WTC11 (cell line): ENCODE measurements at regions not wholly inside any gene's neighbourhood (a gene's known extent, or its start where the extent isn't known, plus 50 kb on each side); places are given as distances from the start of the nearest gene placed in this dataset.

Experiments used
- ATAC-seq: fragments of 200-7000 bp; cut with Tn5 transposase; 2 replicates; pipeline ENCODE4 v1.10.0; 2021; ENCODE audit warnings: mild to moderate bottlenecking, moderate library complexity
- CTCF ChIA-PET: fragments of 300-600 bp; sonication (Branson Sonifier 250); formaldehyde crosslinking; loops from one replicate; lab custom pipeline; 2021; ENCODE audit warnings: antibody characterized with exemption; lab: Charles Lee
- POLR2A ChIA-PET: fragments of 350-600 bp; sonication (Branson Sonifier 250); formaldehyde crosslinking; loops from one replicate; lab custom pipeline; 2021; ENCODE audit warnings: antibody characterized with exemption; lab: Charles Lee
- DNase-seq: peaks from one replicate; pipeline ENCODE4 v3.0.0; 2021; ENCODE audit warnings: low spot score
- H3K27ac Mint-ChIP-seq: 2 replicates; pipeline ENCODE4 v1.8.0; 2021; ENCODE audit warnings: mixed read lengths
- H3K27me3 Mint-ChIP-seq: 2 replicates; pipeline ENCODE4 v1.8.0; 2021; ENCODE audit warnings: low read depth, mild to moderate bottlenecking, moderate library complexity, mixed read lengths
- H3K36me3 Mint-ChIP-seq: 2 replicates; pipeline ENCODE4 v1.8.0; 2021; ENCODE audit warnings: mixed read lengths
- H3K4me1 Mint-ChIP-seq: 2 replicates; pipeline ENCODE4 v1.8.0; 2022; ENCODE audit warnings: mixed read lengths
- H3K4me3 Mint-ChIP-seq: 2 replicates; pipeline ENCODE4 v1.8.0; 2021; ENCODE audit warnings: mild to moderate bottlenecking, moderate library complexity, mixed read lengths
- H3K9me3 Mint-ChIP-seq: 2 replicates; pipeline ENCODE4 v1.8.0; 2021; ENCODE audit warnings: mixed read lengths
- CREB1 ChIP-seq: sonication (generic); formaldehyde crosslinking; IDR thresholded peaks from 2 replicates; pipeline ENCODE4 v1.8.0; 2023; ENCODE audit warnings: mild to moderate bottlenecking, missing genetic modification reagents
- CREM ChIP-seq: sonication (generic); formaldehyde crosslinking; IDR thresholded peaks from 2 replicates; pipeline ENCODE4 v1.8.1; 2022; ENCODE audit warnings: mild to moderate bottlenecking, missing genetic modification reagents, moderate library complexity
- EMX1 ChIP-seq: fragments of 250-450 bp; sonication (Bioruptor Pico); IDR thresholded peaks from 2 replicates; pipeline ENCODE4 v1.8.0; 2021; ENCODE audit warnings: mild to moderate bottlenecking
- ETV6 ChIP-seq: sonication (generic); formaldehyde crosslinking; IDR thresholded peaks from 2 replicates; pipeline ENCODE4 v1.8.1; 2022; ENCODE audit warnings: mild to moderate bottlenecking, missing genetic modification reagents
- FOXP1 ChIP-seq: sonication (generic); formaldehyde crosslinking; IDR thresholded peaks from 2 replicates; pipeline ENCODE4 v1.8.0; 2022; ENCODE audit warnings: missing genetic modification reagents, mild to moderate bottlenecking, moderate library complexity, borderline replicate concordance
- GABPB1 ChIP-seq: sonication (generic); formaldehyde crosslinking; IDR thresholded peaks from 2 replicates; pipeline ENCODE4 v1.8.1; 2023; ENCODE audit warnings: mild to moderate bottlenecking, missing genetic modification reagents
- IRF1 ChIP-seq: sonication (generic); formaldehyde crosslinking; IDR thresholded peaks from 2 replicates; pipeline ENCODE4 v1.8.0; 2023; ENCODE audit warnings: missing genetic modification reagents
- JAZF1 ChIP-seq: fragments of 250-450 bp; sonication (Bioruptor Pico); IDR thresholded peaks from 2 replicates; pipeline ENCODE4 v1.9.0; 2021; ENCODE audit warnings: moderate library complexity, mild to moderate bottlenecking, inconsistent platforms
- JUN ChIP-seq: sonication (generic); formaldehyde crosslinking; IDR thresholded peaks from 2 replicates; pipeline ENCODE4 v1.8.0; 2023; ENCODE audit warnings: mild to moderate bottlenecking, missing genetic modification reagents
- KAT7 ChIP-seq: sonication (generic); formaldehyde crosslinking; IDR thresholded peaks from 2 replicates; pipeline ENCODE4 v1.8.1; 2023; ENCODE audit warnings: missing genetic modification reagents, mild to moderate bottlenecking, borderline replicate concordance
- MAX ChIP-seq: sonication (generic); formaldehyde crosslinking; IDR thresholded peaks from 2 replicates; pipeline ENCODE4 v1.8.0; 2022; ENCODE audit warnings: mild to moderate bottlenecking, missing genetic modification reagents
- MLX ChIP-seq: sonication (generic); formaldehyde crosslinking; IDR thresholded peaks from 2 replicates; pipeline ENCODE4 v1.8.1; 2023; ENCODE audit warnings: mild to moderate bottlenecking, missing genetic modification reagents, moderate library complexity
- MXD4 ChIP-seq: fragments of 250-450 bp; sonication (Bioruptor Pico); IDR thresholded peaks from 2 replicates; pipeline ENCODE4 v1.8.0; 2021; ENCODE audit warnings: mild to moderate bottlenecking, moderate library complexity, borderline replicate concordance
- MYBL2 ChIP-seq: sonication (generic); formaldehyde crosslinking; IDR thresholded peaks from 2 replicates; pipeline ENCODE4 v1.8.1; 2023; ENCODE audit warnings: mild to moderate bottlenecking, moderate library complexity, missing genetic modification reagents
- NFATC4 ChIP-seq: fragments of 250-450 bp; sonication (Bioruptor Pico); IDR thresholded peaks from 2 replicates; pipeline ENCODE4 v1.9.0; 2021; ENCODE audit warnings: mild to moderate bottlenecking
- NFE2L1 ChIP-seq: sonication (generic); formaldehyde crosslinking; IDR thresholded peaks from 2 replicates; pipeline ENCODE4 v1.8.1; 2023; ENCODE audit warnings: missing genetic modification reagents
- NFYB ChIP-seq: sonication (generic); formaldehyde crosslinking; conservative IDR thresholded peaks from 2 replicates; pipeline ENCODE4 v1.8.0; 2022; ENCODE audit warnings: low read depth, missing genetic modification reagents
- SMAD3 ChIP-seq: sonication (generic); formaldehyde crosslinking; IDR thresholded peaks from 2 replicates; pipeline ENCODE4 v1.8.0; 2022; ENCODE audit warnings: missing genetic modification reagents, mild to moderate bottlenecking, borderline replicate concordance
- SMAD4 ChIP-seq: sonication (generic); formaldehyde crosslinking; IDR thresholded peaks from 2 replicates; pipeline ENCODE4 v1.8.0; 2022; ENCODE audit warnings: mild to moderate bottlenecking, missing genetic modification reagents
- SP1 ChIP-seq: sonication (generic); formaldehyde crosslinking; conservative IDR thresholded peaks from 2 replicates; pipeline ENCODE4 v1.8.1; 2022; ENCODE audit warnings: missing genetic modification reagents
- TCF7 ChIP-seq: sonication (generic); formaldehyde crosslinking; IDR thresholded peaks from 2 replicates; pipeline ENCODE4 v1.8.0; 2022; ENCODE audit warnings: mild to moderate bottlenecking, low read depth, missing genetic modification reagents, moderate library complexity
- ZNF263 ChIP-seq: sonication (generic); formaldehyde crosslinking; IDR thresholded peaks from 2 replicates; pipeline ENCODE4 v1.8.1; 2022; ENCODE audit warnings: low read depth, mild to moderate bottlenecking, moderate library complexity, missing genetic modification reagents
- ZNF317 ChIP-seq: sonication (generic); formaldehyde crosslinking; IDR thresholded peaks from 2 replicates; pipeline ENCODE4 v1.8.1; 2023; ENCODE audit warnings: low read depth, mild to moderate bottlenecking, moderate library complexity, missing genetic modification reagents, borderline replicate concordance
- ZNF396 ChIP-seq: fragments of 250-450 bp; sonication (Bioruptor Pico); IDR thresholded peaks from 2 replicates; pipeline ENCODE4 v1.8.0; 2021; ENCODE audit warnings: mild to moderate bottlenecking, moderate library complexity, borderline replicate concordance
- ZNF416 ChIP-seq: fragments of 250-450 bp; sonication (Bioruptor Pico); IDR thresholded peaks from 2 replicates; pipeline ENCODE4 v1.9.0; 2021; ENCODE audit warnings: mild to moderate bottlenecking, inconsistent platforms
- ZNF423 ChIP-seq: fragments of 250-450 bp; sonication (Bioruptor Pico); IDR thresholded peaks from 2 replicates; pipeline ENCODE4 v2.1.2; 2022; ENCODE audit warnings: mild to moderate bottlenecking, moderate library complexity
- TF ChIP-seq, protein P1 (sequence below): sonication (generic); formaldehyde crosslinking; IDR thresholded peaks from 2 replicates; pipeline ENCODE4 v1.8.1; 2022; ENCODE audit warnings: low read depth, mild to moderate bottlenecking, moderate library complexity, missing genetic modification reagents, borderline replicate concordance
- TF ChIP-seq, protein P2 (sequence below): sonication (generic); formaldehyde crosslinking; IDR thresholded peaks from 2 replicates; pipeline ENCODE4 v1.8.1; 2022; ENCODE audit warnings: low read depth, missing genetic modification reagents, borderline replicate concordance
- TF ChIP-seq, protein P3 (sequence below): sonication (generic); formaldehyde crosslinking; IDR thresholded peaks from 2 replicates; pipeline ENCODE4 v1.8.0; 2022; ENCODE audit warnings: mild to moderate bottlenecking, missing genetic modification reagents
- TF ChIP-seq, protein P4 (sequence below): sonication (generic); formaldehyde crosslinking; IDR thresholded peaks from 2 replicates; pipeline ENCODE4 v1.8.1; 2022; ENCODE audit warnings: missing genetic modification reagents, borderline replicate concordance
- TF ChIP-seq, protein P5 (sequence below): sonication (generic); formaldehyde crosslinking; IDR thresholded peaks from 2 replicates; pipeline ENCODE4 v1.8.1; 2022; ENCODE audit warnings: mild to moderate bottlenecking, missing genetic modification reagents, moderate library complexity, borderline replicate concordance

- ChIA-PET CTCF (no interaction called here), POLR2A (no interaction called here)
- peaks cover 68% of the 10 kb centered on the region for H3K9me3 Mint-ChIP-seq
Measured at GRCh38 chr17:52673791-52674190, 515.3 kb upstream of the CA10 start.

GRCh38 chr17:52666264-52666663, 507.8 kb upstream of the CA10 start:
- H3K27me3 Mint-ChIP-seq = peaks cover 2% of the 10 kb centered on the region; the same call in 1 of the 2 replicates
- ChIA-PET CTCF (no interaction called here), POLR2A (no interaction called here)
- H3K4me3 Mint-ChIP-seq = no peak overlapping the region
- peaks cover 4% of the 10 kb centered on the region for H3K4me1 Mint-ChIP-seq
- DNase-seq = no peak
- TF ChIP-seq FOXP1 (CRISPR knock-in tag) = no peak
- no peak for TF ChIP-seq IRF1 (CRISPR knock-in tag)
- TF ChIP-seq, protein P1, sequence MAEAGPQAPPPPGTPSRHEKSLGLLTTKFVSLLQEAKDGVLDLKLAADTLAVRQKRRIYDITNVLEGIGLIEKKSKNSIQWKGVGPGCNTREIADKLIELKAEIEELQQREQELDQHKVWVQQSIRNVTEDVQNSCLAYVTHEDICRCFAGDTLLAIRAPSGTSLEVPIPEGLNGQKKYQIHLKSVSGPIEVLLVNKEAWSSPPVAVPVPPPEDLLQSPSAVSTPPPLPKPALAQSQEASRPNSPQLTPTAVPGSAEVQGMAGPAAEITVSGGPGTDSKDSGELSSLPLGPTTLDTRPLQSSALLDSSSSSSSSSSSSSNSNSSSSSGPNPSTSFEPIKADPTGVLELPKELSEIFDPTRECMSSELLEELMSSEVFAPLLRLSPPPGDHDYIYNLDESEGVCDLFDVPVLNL (CRISPR knock-in tag) = no peak
- TF ChIP-seq EMX1 (CRISPR knock-in tag) = no peak
- no peak for TF ChIP-seq ETV6 (CRISPR knock-in tag)
- TF ChIP-seq SMAD3 (CRISPR knock-in tag) = no peak
- no peak for TF ChIP-seq GABPB1 (CRISPR knock-in tag)
- TF ChIP-seq JAZF1 (CRISPR knock-in tag) = no peak
- TF ChIP-seq JUN = no peak
- no peak for TF ChIP-seq MAX (CRISPR knock-in tag)
- TF ChIP-seq NFE2L1 = no peak
- no peak for TF ChIP-seq MLX (CRISPR knock-in tag)
- TF ChIP-seq ZNF396 (CRISPR knock-in tag) = no peak
- no peak for TF ChIP-seq TCF7 (CRISPR knock-in tag)
- no peak for TF ChIP-seq ZNF423 (CRISPR knock-in tag)
- no peak for TF ChIP-seq ZNF317 (CRISPR knock-in tag)
- TF ChIP-seq NFATC4 (CRISPR knock-in tag) = no peak
- TF ChIP-seq SMAD4 (CRISPR knock-in tag) = no peak
- TF ChIP-seq, all 79 proteins: peak for 0
- no peak for ATAC-seq
- H3K36me3 Mint-ChIP-seq = peaks cover 50% of the 10 kb centered on the region
- H3K27ac Mint-ChIP-seq = no peak overlapping the region
- H3K9me3 Mint-ChIP-seq = peaks cover 61% of the 10 kb centered on the region

More at GRCh38 chr17:52673791-52674190, 515.3 kb upstream of the CA10 start:
- DNase-seq = no peak
- Mint-ChIP-seq H3K4me1 (no peaks in the 10 kb centered on the region), H3K27me3 (no peaks in the 10 kb centered on the region; the same call in 1 of the 2 replicates), H3K36me3 (peaks cover 37% of the 10 kb centered on the region), H3K4me3 (no peak overlapping the region), H3K27ac (no peak overlapping the region)
- TF ChIP-seq CREM (CRISPR knock-in tag) (no peak), SP1 (no peak), ZNF317 (CRISPR knock-in tag) (no peak), CREB1 (no peak), KAT7 (CRISPR knock-in tag) (no peak), NFE2L1 (no peak), ZNF263 (no peak), NFYB (CRISPR knock-in tag) (no peak), MXD4 (CRISPR knock-in tag) (no peak), SMAD4 (CRISPR knock-in tag) (no peak), ZNF416 (CRISPR knock-in tag) (no peak), ZNF423 (CRISPR knock-in tag) (no peak), MYBL2 (CRISPR knock-in tag) (no peak), JAZF1 (CRISPR knock-in tag) (no peak), EMX1 (CRISPR knock-in tag) (no peak), TCF7 (CRISPR knock-in tag) (no peak)
- TF ChIP-seq, protein P2, sequence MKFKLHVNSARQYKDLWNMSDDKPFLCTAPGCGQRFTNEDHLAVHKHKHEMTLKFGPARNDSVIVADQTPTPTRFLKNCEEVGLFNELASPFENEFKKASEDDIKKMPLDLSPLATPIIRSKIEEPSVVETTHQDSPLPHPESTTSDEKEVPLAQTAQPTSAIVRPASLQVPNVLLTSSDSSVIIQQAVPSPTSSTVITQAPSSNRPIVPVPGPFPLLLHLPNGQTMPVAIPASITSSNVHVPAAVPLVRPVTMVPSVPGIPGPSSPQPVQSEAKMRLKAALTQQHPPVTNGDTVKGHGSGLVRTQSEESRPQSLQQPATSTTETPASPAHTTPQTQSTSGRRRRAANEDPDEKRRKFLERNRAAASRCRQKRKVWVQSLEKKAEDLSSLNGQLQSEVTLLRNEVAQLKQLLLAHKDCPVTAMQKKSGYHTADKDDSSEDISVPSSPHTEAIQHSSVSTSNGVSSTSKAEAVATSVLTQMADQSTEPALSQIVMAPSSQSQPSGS (CRISPR knock-in tag) = no peak
- TF ChIP-seq, protein P3, sequence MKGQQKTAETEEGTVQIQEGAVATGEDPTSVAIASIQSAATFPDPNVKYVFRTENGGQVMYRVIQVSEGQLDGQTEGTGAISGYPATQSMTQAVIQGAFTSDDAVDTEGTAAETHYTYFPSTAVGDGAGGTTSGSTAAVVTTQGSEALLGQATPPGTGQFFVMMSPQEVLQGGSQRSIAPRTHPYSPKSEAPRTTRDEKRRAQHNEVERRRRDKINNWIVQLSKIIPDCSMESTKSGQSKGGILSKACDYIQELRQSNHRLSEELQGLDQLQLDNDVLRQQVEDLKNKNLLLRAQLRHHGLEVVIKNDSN (CRISPR knock-in tag) = no peak
- TF ChIP-seq, protein P4, sequence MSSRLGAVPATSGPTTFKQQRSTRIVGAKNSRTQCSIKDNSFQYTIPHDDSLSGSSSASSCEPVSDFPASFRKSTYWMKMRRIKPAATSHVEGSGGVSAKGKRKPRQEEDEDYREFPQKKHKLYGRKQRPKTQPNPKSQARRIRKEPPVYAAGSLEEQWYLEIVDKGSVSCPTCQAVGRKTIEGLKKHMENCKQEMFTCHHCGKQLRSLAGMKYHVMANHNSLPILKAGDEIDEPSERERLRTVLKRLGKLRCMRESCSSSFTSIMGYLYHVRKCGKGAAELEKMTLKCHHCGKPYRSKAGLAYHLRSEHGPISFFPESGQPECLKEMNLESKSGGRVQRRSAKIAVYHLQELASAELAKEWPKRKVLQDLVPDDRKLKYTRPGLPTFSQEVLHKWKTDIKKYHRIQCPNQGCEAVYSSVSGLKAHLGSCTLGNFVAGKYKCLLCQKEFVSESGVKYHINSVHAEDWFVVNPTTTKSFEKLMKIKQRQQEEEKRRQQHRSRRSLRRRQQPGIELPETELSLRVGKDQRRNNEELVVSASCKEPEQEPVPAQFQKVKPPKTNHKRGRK = no peak
- TF ChIP-seq, protein P5, sequence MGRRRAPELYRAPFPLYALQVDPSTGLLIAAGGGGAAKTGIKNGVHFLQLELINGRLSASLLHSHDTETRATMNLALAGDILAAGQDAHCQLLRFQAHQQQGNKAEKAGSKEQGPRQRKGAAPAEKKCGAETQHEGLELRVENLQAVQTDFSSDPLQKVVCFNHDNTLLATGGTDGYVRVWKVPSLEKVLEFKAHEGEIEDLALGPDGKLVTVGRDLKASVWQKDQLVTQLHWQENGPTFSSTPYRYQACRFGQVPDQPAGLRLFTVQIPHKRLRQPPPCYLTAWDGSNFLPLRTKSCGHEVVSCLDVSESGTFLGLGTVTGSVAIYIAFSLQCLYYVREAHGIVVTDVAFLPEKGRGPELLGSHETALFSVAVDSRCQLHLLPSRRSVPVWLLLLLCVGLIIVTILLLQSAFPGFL (CRISPR knock-in tag) = no peak
- no peak for ATAC-seq
